HCT116 (cell line): ENCODE measurements at regions not wholly inside any gene's neighbourhood (a gene's known extent, or its start where the extent isn't known, plus 50 kb on each side); places are given as distances from the start of the nearest gene placed in this dataset.

Experiments used
- ATAC-seq: fragments of 200-7000 bp; cut with Tn5 transposase; 2 replicates; pipeline ENCODE4 v1.9.1; 2020; ENCODE audit warnings: mild to moderate bottlenecking, moderate library complexity
- BruUV-seq: library from RNA; stranded (reverse); fragments of 400-500 nt; replicated peaks from 2 replicates; lab custom pipeline; 2021; lab: Mats Ljungman, UMichigan
- CTCF ChIA-PET: fragments of 300-600 bp; sonication (Branson Sonifier 250); formaldehyde crosslinking; loops from one replicate; lab custom pipeline; 2021; ENCODE audit warnings: antibody characterized with exemption; lab: Charles Lee
- POLR2A ChIA-PET: fragments of 300-600, 350-600 bp; sonication (Branson Sonifier 250); formaldehyde crosslinking; loops from one replicate; lab custom pipeline; 2021; ENCODE audit warnings: antibody characterized with exemption; lab: Charles Lee
- RAD21 ChIA-PET, 2 experiments: fragments of 300-600 bp; sonication (Branson Sonifier 250); formaldehyde crosslinking; loops; one replicate each; lab custom pipeline; 2023; ENCODE audit warnings: low total read pairs in 2 of 2; ENCODE audit not compliant: uncharacterized antibody in 2 of 2, unreplicated experiment in 2 of 2, low non-redundant PET in 1 of 2; lab: Charles Lee
- DNase-seq: peaks from one replicate; pipeline ENCODE4 v3.0.0-alpha.2; 2010; ENCODE audit warnings: low read depth, low spot score
- H2AFZ ChIP-seq: fragments of 200-600 bp; shearing (Covaris generic), sonication (generic); 2 replicates; pipeline ENCODE4 v1.6.1; 2017; ENCODE audit warnings: low read depth, mixed run types, mixed read lengths, antibody characterized with exemption, low read length; ENCODE audit not compliant: poor library complexity, severe bottlenecking
- H3K27ac ChIP-seq: 2 replicates; pipeline ENCODE4 v1.5.1; 2012; ENCODE audit warnings: low read depth, low read length
- H3K27me3 ChIP-seq: fragments of 200-600 bp; sonication (generic); 2 replicates; pipeline ENCODE4 v1.6.1; 2016; ENCODE audit warnings: mixed run types, low read length, mixed read lengths; ENCODE audit not compliant: insufficient read depth
- H3K36me3 ChIP-seq, 2 experiments: fragments of 200-500 bp in 1 of 2; fragments of 200-600 bp in 1 of 2; sonication (Bioruptor generic) in 1 of 2; sonication (generic) in 1 of 2; 2 replicates each; pipeline versions ENCODE4 v1.5.1 to v1.6.1; 2014 to 2016; ENCODE audit warnings: low read length in 2 of 2, inconsistent platforms in 1 of 2, mixed read lengths in 1 of 2, mixed run types in 1 of 2; ENCODE audit not compliant: insufficient read depth in 2 of 2, control insufficient read depth in 1 of 2
- H3K4me1 ChIP-seq, 2 experiments: fragments of 200-600 bp in 1 of 2; sonication (generic) in 1 of 2; 2 replicates each; pipeline versions ENCODE4 v1.5.1 to v1.6.1; 2012 to 2017; ENCODE audit warnings: low read length in 2 of 2, inconsistent platforms in 1 of 2, mild to moderate bottlenecking in 1 of 2, mixed read lengths in 1 of 2, mixed run types in 1 of 2, moderate library complexity in 1 of 2; ENCODE audit not compliant: insufficient read depth in 2 of 2, control insufficient read depth in 1 of 2
- H3K4me2 ChIP-seq: fragments of 200-600 bp; sonication (generic); 2 replicates; pipeline ENCODE4 v1.6.1; 2017; ENCODE audit warnings: mixed run types, low read length, mixed read lengths
- H3K4me3 ChIP-seq, 2 experiments: fragments of 200-600 bp in 1 of 2; sonication (generic) in 1 of 2; replicated peaks in 1 of 2; 2 replicates each; pipeline ENCODE4 v1.5.1; 2011 to 2016; ENCODE audit warnings: low read length in 2 of 2, control low read depth in 1 of 2, low read depth in 1 of 2, mild to moderate bottlenecking in 1 of 2, mixed read lengths in 1 of 2, mixed run types in 1 of 2
- H3K79me2 ChIP-seq: fragments of 200-600 bp; sonication (generic); 2 replicates; pipeline ENCODE4 v1.6.1; 2017; ENCODE audit warnings: mild to moderate bottlenecking, mixed run types, low read length, moderate library complexity, mixed read lengths; ENCODE audit not compliant: insufficient read depth
- H3K9ac ChIP-seq: fragments of 200-600 bp; sonication (generic); 2 replicates; pipeline ENCODE4 v1.6.1; 2016; ENCODE audit warnings: low read length, mixed read lengths
- H3K9me2 ChIP-seq: fragments of 200-600 bp; sonication (generic), shearing (Covaris generic); 2 replicates; pipeline ENCODE4 v1.6.1; 2017; ENCODE audit warnings: mixed run types, mild to moderate bottlenecking, moderate library complexity; ENCODE audit not compliant: insufficient read depth
- H3K9me3 ChIP-seq, 2 experiments: fragments of 200-500 bp in 1 of 2; fragments of 200-600 bp in 1 of 2; sonication (Bioruptor generic) in 1 of 2; sonication (generic) in 1 of 2; 2 replicates each; pipeline ENCODE4 v1.6.1; 2014 to 2017; ENCODE audit warnings: low read length in 2 of 2, mixed read lengths in 2 of 2, inconsistent platforms in 1 of 2, low read depth in 1 of 2, mild to moderate bottlenecking in 1 of 2, mixed run types in 1 of 2, moderate library complexity in 1 of 2; ENCODE audit not compliant: control insufficient read depth in 1 of 2, insufficient read depth in 1 of 2
- H4K20me1 ChIP-seq: fragments of 200-600 bp; sonication (generic), shearing (Covaris generic); 2 replicates; pipeline ENCODE4 v1.6.1; 2017; ENCODE audit warnings: mixed run types, mild to moderate bottlenecking, moderate library complexity; ENCODE audit not compliant: insufficient read depth
- CBX3 ChIP-seq: IDR thresholded peaks from 2 replicates; pipeline ENCODE4 v1.6.1; 2012; ENCODE audit warnings: low read depth
- CEBPB ChIP-seq: IDR thresholded peaks from 2 replicates; pipeline ENCODE4 v1.6.1; 2012; ENCODE audit warnings: low read depth
- EGR1 ChIP-seq: IDR thresholded peaks from 2 replicates; pipeline ENCODE4 v1.6.1; 2012; ENCODE audit warnings: low read depth
- ELF1 ChIP-seq: IDR thresholded peaks from 2 replicates; pipeline ENCODE4 v1.6.1; 2012; ENCODE audit warnings: low read depth, borderline replicate concordance
- EZH2 ChIP-seq: fragments of 200-600 bp; sonication (generic); IDR thresholded peaks from 2 replicates; pipeline ENCODE4 v1.6.1; 2017; ENCODE audit warnings: antibody characterized with exemption, mixed run types
- FOSL1 ChIP-seq: IDR thresholded peaks from 2 replicates; pipeline ENCODE4 v1.6.1; 2012; ENCODE audit warnings: low read depth
- RAD21 ChIP-seq: IDR thresholded peaks from 2 replicates; pipeline ENCODE4 v1.6.1; 2012; ENCODE audit warnings: low read depth, mild to moderate bottlenecking
- SIN3A ChIP-seq: IDR thresholded peaks from 2 replicates; pipeline ENCODE4 v1.6.1; 2012; ENCODE audit warnings: low read depth
- SRF ChIP-seq: IDR thresholded peaks from 2 replicates; pipeline ENCODE4 v1.6.1; 2012; ENCODE audit warnings: low read depth
- TCF7L2 ChIP-seq: IDR thresholded peaks from 2 replicates; pipeline ENCODE4 v1.7.0; 2011; ENCODE audit warnings: borderline replicate concordance, inconsistent platforms; ENCODE audit not compliant: insufficient read depth, insufficient read length; ENCODE audit errors: extremely low read depth
- ZFX ChIP-seq: fragments of 450-650 bp; IDR thresholded peaks from 2 replicates; pipeline ENCODE4 v1.6.1; 2017
- intact Hi-C: fragments of 100-400 bp; cut with micrococcal nuclease; formaldehyde crosslinking; loops from 2 replicates; pipeline ENCODE4 v1.10.0; 2022
- TF ChIP-seq, protein P1 (sequence below), 3 experiments: fragments of 200-600 bp in 1 of 3; sonication (generic) in 1 of 3; IDR thresholded peaks in 2 of 3; conservative IDR thresholded peaks in 1 of 3; 2 replicates each; pipeline ENCODE4 v1.5.1; 2012 to 2017; ENCODE audit warnings: low read depth in 2 of 3, low read length in 2 of 3, antibody characterized with exemption in 1 of 3, borderline replicate concordance in 1 of 3, control low read depth in 1 of 3, mild to moderate bottlenecking in 1 of 3, mixed read lengths in 1 of 3, mixed run types in 1 of 3, moderate library complexity in 1 of 3; ENCODE audit not compliant: insufficient read depth in 1 of 3
- TF ChIP-seq, protein P2 (sequence below): IDR thresholded peaks from 2 replicates; pipeline ENCODE4 v1.6.1; 2011; ENCODE audit warnings: mild to moderate bottlenecking, low read length, moderate library complexity; ENCODE audit not compliant: insufficient replicate concordance; ENCODE audit errors: extremely low read depth
- TF ChIP-seq, protein P3 (sequence below): IDR thresholded peaks from 2 replicates; pipeline ENCODE4 v1.6.1; 2012

DNA sequence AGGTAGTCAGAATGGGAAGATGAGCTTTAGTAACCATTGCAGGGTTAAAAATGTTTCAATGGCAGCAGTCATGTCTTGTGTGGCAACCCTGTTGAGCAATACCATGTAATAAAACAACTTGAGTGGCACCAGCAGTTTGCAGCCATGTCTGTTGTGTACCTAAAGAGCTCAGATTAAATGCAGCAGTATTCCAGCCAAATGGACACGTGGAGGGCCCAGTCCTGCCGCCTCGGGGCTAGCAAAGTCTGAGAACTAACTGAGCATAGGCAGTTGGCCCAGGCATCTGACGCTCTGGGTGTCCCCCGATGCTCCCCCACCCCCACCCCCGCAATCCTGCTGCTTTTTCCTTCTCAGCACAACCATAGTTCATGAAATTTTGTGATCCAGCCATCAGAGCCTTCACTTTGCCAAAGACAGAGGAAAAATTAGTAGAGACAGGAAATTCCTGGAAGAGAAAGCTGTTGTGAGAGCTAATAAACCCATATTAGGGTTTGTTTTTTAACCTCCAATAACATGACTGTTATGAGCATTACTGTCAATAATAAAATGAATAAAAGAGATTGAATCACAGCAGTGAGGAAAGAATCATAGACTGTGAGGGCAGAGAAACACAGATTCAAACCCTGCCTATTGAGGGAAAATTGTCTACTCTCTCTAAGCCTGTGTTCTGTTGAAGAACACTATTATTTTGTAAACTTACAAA lies 220.6 kb upstream of the RHOBTB1 start:
- no peak for ATAC-seq
- POLR2A ChIA-PET, result interaction anchor here (0.7 kb wide), 1 partner anchor 13 kb away, joined by 3 read pairs; no protein-coding TSS in a partner anchor

DNA sequence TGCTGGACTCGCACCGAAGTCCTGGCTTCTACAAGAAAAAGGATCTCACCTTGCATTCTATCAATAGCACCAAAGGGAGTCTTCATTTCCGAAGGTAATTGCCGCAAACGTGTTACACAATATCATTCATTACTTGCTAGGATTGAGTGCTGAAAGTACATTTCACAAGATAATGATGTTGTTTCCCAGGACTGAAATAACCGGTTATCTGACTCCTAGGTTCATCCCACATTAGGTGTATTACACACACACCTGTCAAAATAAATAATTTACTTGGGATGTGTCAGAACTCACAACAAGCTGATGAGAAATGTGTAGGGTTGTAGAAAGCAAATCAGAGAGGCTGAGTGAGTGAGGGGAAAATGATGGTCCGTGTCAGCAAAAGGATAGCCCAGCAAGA lies 219.4 kb upstream of the RHOBTB1 start:
- BruUV-seq, result no TSS peak
- ChIA-PET CTCF (no interaction called here), RAD21 (no interaction called here), POLR2A (no interaction called here)
- no peaks in the 10 kb centered on the region for H3K9me2 ChIP-seq
- no peak overlapping the region for H3K9ac ChIP-seq
- no peak overlapping the region for H2AFZ ChIP-seq
- no peaks in the 10 kb centered on the region for H3K9me3 ChIP-seq
- intact Hi-C loops, result no loop called here
- no peak overlapping the region for H3K4me3 ChIP-seq
- no peaks in the 10 kb centered on the region for H3K27me3 ChIP-seq
- TF ChIP-seq, protein P1, sequence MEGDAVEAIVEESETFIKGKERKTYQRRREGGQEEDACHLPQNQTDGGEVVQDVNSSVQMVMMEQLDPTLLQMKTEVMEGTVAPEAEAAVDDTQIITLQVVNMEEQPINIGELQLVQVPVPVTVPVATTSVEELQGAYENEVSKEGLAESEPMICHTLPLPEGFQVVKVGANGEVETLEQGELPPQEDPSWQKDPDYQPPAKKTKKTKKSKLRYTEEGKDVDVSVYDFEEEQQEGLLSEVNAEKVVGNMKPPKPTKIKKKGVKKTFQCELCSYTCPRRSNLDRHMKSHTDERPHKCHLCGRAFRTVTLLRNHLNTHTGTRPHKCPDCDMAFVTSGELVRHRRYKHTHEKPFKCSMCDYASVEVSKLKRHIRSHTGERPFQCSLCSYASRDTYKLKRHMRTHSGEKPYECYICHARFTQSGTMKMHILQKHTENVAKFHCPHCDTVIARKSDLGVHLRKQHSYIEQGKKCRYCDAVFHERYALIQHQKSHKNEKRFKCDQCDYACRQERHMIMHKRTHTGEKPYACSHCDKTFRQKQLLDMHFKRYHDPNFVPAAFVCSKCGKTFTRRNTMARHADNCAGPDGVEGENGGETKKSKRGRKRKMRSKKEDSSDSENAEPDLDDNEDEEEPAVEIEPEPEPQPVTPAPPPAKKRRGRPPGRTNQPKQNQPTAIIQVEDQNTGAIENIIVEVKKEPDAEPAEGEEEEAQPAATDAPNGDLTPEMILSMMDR (IDR thresholded peaks at IDR 0.05 in 2 of 3, conservative IDR thresholded peaks at IDR 0.05 in 1 of 3; ENCODE audit: borderline replicate concordance in 1 of 3, insufficient read depth in 1 of 3, low read depth in 2 of 3, low read length in 2 of 3), result no peak
- TF ChIP-seq ZFX (no peak), EGR1 (no peak), ELF1 (no peak), EZH2 (no peak), FOSL1 (no peak), SIN3A (no peak), CBX3 (no peak), RAD21 (no peak), SRF (no peak), CEBPB (no peak), TCF7L2 (no peak)
- TF ChIP-seq, protein P2, sequence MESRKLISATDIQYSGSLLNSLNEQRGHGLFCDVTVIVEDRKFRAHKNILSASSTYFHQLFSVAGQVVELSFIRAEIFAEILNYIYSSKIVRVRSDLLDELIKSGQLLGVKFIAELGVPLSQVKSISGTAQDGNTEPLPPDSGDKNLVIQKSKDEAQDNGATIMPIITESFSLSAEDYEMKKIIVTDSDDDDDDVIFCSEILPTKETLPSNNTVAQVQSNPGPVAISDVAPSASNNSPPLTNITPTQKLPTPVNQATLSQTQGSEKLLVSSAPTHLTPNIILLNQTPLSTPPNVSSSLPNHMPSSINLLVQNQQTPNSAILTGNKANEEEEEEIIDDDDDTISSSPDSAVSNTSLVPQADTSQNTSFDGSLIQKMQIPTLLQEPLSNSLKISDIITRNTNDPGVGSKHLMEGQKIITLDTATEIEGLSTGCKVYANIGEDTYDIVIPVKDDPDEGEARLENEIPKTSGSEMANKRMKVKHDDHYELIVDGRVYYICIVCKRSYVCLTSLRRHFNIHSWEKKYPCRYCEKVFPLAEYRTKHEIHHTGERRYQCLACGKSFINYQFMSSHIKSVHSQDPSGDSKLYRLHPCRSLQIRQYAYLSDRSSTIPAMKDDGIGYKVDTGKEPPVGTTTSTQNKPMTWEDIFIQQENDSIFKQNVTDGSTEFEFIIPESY, result no peak
- TF ChIP-seq, protein P3, sequence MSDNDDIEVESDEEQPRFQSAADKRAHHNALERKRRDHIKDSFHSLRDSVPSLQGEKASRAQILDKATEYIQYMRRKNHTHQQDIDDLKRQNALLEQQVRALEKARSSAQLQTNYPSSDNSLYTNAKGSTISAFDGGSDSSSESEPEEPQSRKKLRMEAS, result no peak
- DNase-seq (no peak), ATAC-seq (no peak)
- no peak overlapping the region for H3K27ac ChIP-seq
- H4K20me1 ChIP-seq, result no peaks in the 10 kb centered on the region
- no peaks in the 10 kb centered on the region for H3K4me1 ChIP-seq
- no peaks in the 10 kb centered on the region for H3K36me3 ChIP-seq
- H3K4me2 ChIP-seq, result no peak overlapping the region
- H3K79me2 ChIP-seq, result no peaks in the 10 kb centered on the region

More for the DNA sequence above, 220.6 kb upstream of the RHOBTB1 start:
- ChIA-PET RAD21 (no interaction called here), CTCF (no interaction called here)
- no peak overlapping the region for H3K27ac ChIP-seq
- H3K4me3 ChIP-seq, result no peak overlapping the region
- no peak overlapping the region for H2AFZ ChIP-seq
- DNase-seq, result no peak
- H4K20me1 ChIP-seq, result no peaks in the 10 kb centered on the region
- no peaks in the 10 kb centered on the region for H3K79me2 ChIP-seq
- H3K4me1 ChIP-seq, result no peaks in the 10 kb centered on the region
- no peak overlapping the region for H3K9ac ChIP-seq
- H3K9me3 ChIP-seq, result no peaks in the 10 kb centered on the region
- H3K36me3 ChIP-seq, result no peaks in the 10 kb centered on the region
- no TSS peak for BruUV-seq
- H3K9me2 ChIP-seq, result no peaks in the 10 kb centered on the region
- H3K4me2 ChIP-seq, result no peak overlapping the region
- intact Hi-C loops, result no loop called here
- TF ChIP-seq TCF7L2 (no peak), SRF (no peak)
- TF ChIP-seq, all 23 proteins: peak for 0
- no peaks in the 10 kb centered on the region for H3K27me3 ChIP-seq
